Mesenchymal stem cell (in vitro differentiated cells and primary cell): ENCODE measurements at regions not wholly inside any gene's neighbourhood (a gene's known extent, or its start where the extent isn't known, plus 50 kb on each side); places are given as distances from the start of the nearest gene placed in this dataset.

Experiments
- DNase-seq: peaks from one replicate; pipeline ENCODE4 v3.0.0-alpha.2; 2013
- H2AFZ ChIP-seq: one replicate; pipeline ENCODE4 v1.6.1; 2013; ENCODE audit warnings: low read depth, mild to moderate bottlenecking, control low read depth, inconsistent platforms, low read length, moderate library complexity
- H2AK5ac ChIP-seq: 2 replicates; pipeline ENCODE4 v1.6.1; 2013; ENCODE audit warnings: low read length, moderate library complexity, mild to moderate bottlenecking, inconsistent platforms; ENCODE audit not compliant: severe bottlenecking
- H2BK120ac ChIP-seq: one replicate; pipeline ENCODE4 v1.6.1; 2013; ENCODE audit warnings: low read depth, mild to moderate bottlenecking, inconsistent platforms, low read length, moderate library complexity
- H2BK12ac ChIP-seq, 2 experiments: one replicate each; pipeline ENCODE4 v1.6.1; 2013; ENCODE audit warnings: inconsistent platforms in 2 of 2, low read length in 2 of 2, mild to moderate bottlenecking in 2 of 2, moderate library complexity in 2 of 2, control low read depth in 1 of 2
- H2BK15ac ChIP-seq: one replicate; pipeline ENCODE4 v1.6.1; 2013; ENCODE audit warnings: mild to moderate bottlenecking, low read depth, inconsistent platforms; ENCODE audit not compliant: poor library complexity, severe bottlenecking
- H2BK5ac ChIP-seq: 2 replicates; pipeline ENCODE4 v1.6.1; 2013; ENCODE audit warnings: low read depth, mild to moderate bottlenecking, low read length, control low read depth, inconsistent platforms; ENCODE audit not compliant: poor library complexity, severe bottlenecking
- H3K14ac ChIP-seq, 2 experiments: one replicate each; pipeline ENCODE4 v1.6.1; 2013; ENCODE audit warnings: inconsistent platforms in 2 of 2, low read length in 2 of 2, control low read depth in 1 of 2, mild to moderate bottlenecking in 1 of 2, moderate library complexity in 1 of 2
- H3K18ac ChIP-seq, 2 experiments: one replicate each; pipeline ENCODE4 v1.6.1; 2013; ENCODE audit warnings: inconsistent platforms in 2 of 2, low read length in 2 of 2, control low read depth in 1 of 2, low read depth in 1 of 2, mild to moderate bottlenecking in 1 of 2
- H3K23ac ChIP-seq, 2 experiments: one replicate each; pipeline ENCODE4 v1.6.1; 2013; ENCODE audit warnings: inconsistent platforms in 2 of 2, low read length in 2 of 2, mild to moderate bottlenecking in 2 of 2, moderate library complexity in 2 of 2, control low read depth in 1 of 2
- H3K27ac ChIP-seq: 2 replicates; pipeline ENCODE4 v1.5.1; 2013; ENCODE audit warnings: mild to moderate bottlenecking, moderate library complexity, low read length, control low read depth, inconsistent platforms; ENCODE audit not compliant: poor library complexity, severe bottlenecking
- H3K27me3 ChIP-seq, 2 experiments: 2 replicates each; pipeline versions ENCODE4 v1.6.1 to v1.7.0; 2013; ENCODE audit warnings: low read length in 2 of 2, mild to moderate bottlenecking in 2 of 2, moderate library complexity in 2 of 2, control low read depth in 1 of 2, inconsistent platforms in 1 of 2; ENCODE audit not compliant: control insufficient read depth in 1 of 2, insufficient read depth in 1 of 2
- H3K36me3 ChIP-seq, 2 experiments: 2 replicates each; pipeline versions ENCODE4 v1.6.1 to v1.7.0; 2013; ENCODE audit warnings: low read length in 2 of 2, control low read depth in 1 of 2, inconsistent platforms in 1 of 2, low read depth in 1 of 2, mild to moderate bottlenecking in 1 of 2; ENCODE audit not compliant: insufficient read depth in 2 of 2, control insufficient read depth in 1 of 2
- H3K4ac ChIP-seq, 2 experiments: one replicate each; pipeline ENCODE4 v1.6.1; 2013; ENCODE audit warnings: inconsistent platforms in 2 of 2, low read length in 2 of 2, mild to moderate bottlenecking in 2 of 2, moderate library complexity in 2 of 2, control low read depth in 1 of 2, low read depth in 1 of 2
- H3K4me1 ChIP-seq: 2 replicates; pipeline ENCODE4 v1.6.1; 2013; ENCODE audit warnings: low read depth, low read length, control low read depth; ENCODE audit not compliant: control insufficient read depth, insufficient read depth
- H3K4me2 ChIP-seq: 2 replicates; pipeline ENCODE4 v1.6.1; 2013; ENCODE audit warnings: low read length, mild to moderate bottlenecking, inconsistent platforms; ENCODE audit not compliant: poor library complexity, severe bottlenecking
- H3K4me3 ChIP-seq, 2 experiments: 2 replicates each; pipeline versions ENCODE4 v1.5.1 to v1.7.0; 2013; ENCODE audit warnings: low read length in 2 of 2, mild to moderate bottlenecking in 2 of 2, control low read depth in 1 of 2, low read depth in 1 of 2; ENCODE audit not compliant: insufficient read depth in 1 of 2
- H3K79me1 ChIP-seq: replicated peaks from 2 replicates; pipeline ENCODE4 v1.6.1; 2013; ENCODE audit warnings: mild to moderate bottlenecking, control low read depth, low read length, inconsistent platforms; ENCODE audit not compliant: poor library complexity, severe bottlenecking
- H3K9ac ChIP-seq: 2 replicates; pipeline ENCODE4 v1.7.0; 2013; ENCODE audit warnings: mild to moderate bottlenecking, low read length, moderate library complexity
- H3K9me3 ChIP-seq: 2 replicates; pipeline ENCODE4 v1.7.0; 2013; ENCODE audit warnings: mild to moderate bottlenecking, low read length; ENCODE audit not compliant: control insufficient read depth
- H4K8ac ChIP-seq: one replicate; pipeline ENCODE4 v1.6.1; 2013; ENCODE audit warnings: inconsistent platforms, mild to moderate bottlenecking, low read length, moderate library complexity
- H4K91ac ChIP-seq: one replicate; pipeline ENCODE4 v1.6.1; 2013; ENCODE audit warnings: mild to moderate bottlenecking, low read length, inconsistent platforms
- WGBS: methylation state at CpG from one replicate; pipeline ENCODE4 v1.1.7; 2013; ENCODE audit warnings: mixed read lengths; 5-methylcytosine and 5-hydroxymethylcytosine counted together

- no peak overlapping the region for H3K4ac ChIP-seq
- no peaks in the 10 kb centered on the region for H3K79me1 ChIP-seq
- no peak overlapping the region for H4K91ac ChIP-seq
- no peak overlapping the region for H3K9ac ChIP-seq
- no peak overlapping the region for H2AFZ ChIP-seq
- no peaks in the 10 kb centered on the region for H3K36me3 ChIP-seq
- H3K18ac ChIP-seq = no peak overlapping the region
- no peak overlapping the region for H2BK5ac ChIP-seq
- no peak overlapping the region for H2BK120ac ChIP-seq
- H3K4me1 ChIP-seq = no peaks in the 10 kb centered on the region
- no peak overlapping the region for H3K23ac ChIP-seq
- no peak overlapping the region for H2BK12ac ChIP-seq
- no peak overlapping the region for H2AK5ac ChIP-seq
- no peak overlapping the region for H4K8ac ChIP-seq
- no peak for DNase-seq
- no peak overlapping the region for H2BK15ac ChIP-seq
- H3K27ac ChIP-seq = no peak overlapping the region
- no peak overlapping the region for H3K14ac ChIP-seq
- H3K27me3 ChIP-seq = no peaks in the 10 kb centered on the region
- 95% methylated on average over 3 of the region's 5 CpGs for WGBS
- H3K4me3 ChIP-seq = no peak overlapping the region
- no peak overlapping the region for H3K4me2 ChIP-seq
- no peaks in the 10 kb centered on the region for H3K9me3 ChIP-seq
Observed at GRCh38 chr10:84039957-84040356, 99.4 kb upstream of the GHITM start.

GRCh38 chr10:84047258-84048010 is 91.9 kb upstream of the GHITM start:
- 74% methylated on average over 3 of the region's 3 CpGs for WGBS
- no peak overlapping the region for H3K4me2 ChIP-seq
- no peak for DNase-seq
- H3K79me1 ChIP-seq = no peaks in the 10 kb centered on the region
- no peak overlapping the region for H4K91ac ChIP-seq
- no peak overlapping the region for H2BK15ac ChIP-seq
- no peak overlapping the region for H3K4me3 ChIP-seq
- H3K23ac ChIP-seq = no peak overlapping the region
- no peak overlapping the region for H2AK5ac ChIP-seq
- H2AFZ ChIP-seq = no peak overlapping the region
- H2BK5ac ChIP-seq = no peak overlapping the region
- H2BK120ac ChIP-seq = no peak overlapping the region
- H3K18ac ChIP-seq = no peak overlapping the region
- no peak overlapping the region for H3K9ac ChIP-seq
- no peak overlapping the region for H2BK12ac ChIP-seq
- no peaks in the 10 kb centered on the region for H3K36me3 ChIP-seq
- H3K4ac ChIP-seq = no peak overlapping the region
- no peak overlapping the region for H3K14ac ChIP-seq
- no peak overlapping the region for H3K27ac ChIP-seq
- no peaks in the 10 kb centered on the region for H3K4me1 ChIP-seq
- H3K27me3 ChIP-seq = no peaks in the 10 kb centered on the region
- H3K9me3 ChIP-seq = peaks cover 12% of the 10 kb centered on the region
- H4K8ac ChIP-seq = no peak overlapping the region

DNA sequence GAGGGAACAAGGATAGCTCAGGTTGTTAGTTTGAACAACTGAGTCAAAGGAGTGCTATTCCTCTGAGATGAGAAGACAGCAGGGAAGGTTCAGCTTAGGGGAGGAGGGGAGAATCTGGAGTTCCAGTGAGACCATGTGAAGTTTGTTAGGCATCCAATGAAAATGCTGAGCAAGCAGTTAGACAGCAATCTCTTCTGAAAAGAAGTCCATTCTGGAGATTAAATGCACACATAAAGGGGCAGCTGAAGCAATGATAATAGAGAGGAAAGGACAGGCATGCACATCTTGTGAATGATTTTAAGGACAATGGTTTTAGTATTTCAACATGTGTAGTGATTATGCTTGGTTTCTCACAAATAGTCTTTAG is 89.7 kb upstream of the GHITM start:
- Histone ChIP-seq H2BK120ac (no peak overlapping the region), H3K23ac (no peak overlapping the region), H4K8ac (no peak overlapping the region), H2AK5ac (no peak overlapping the region), H3K9me3 (peaks cover 12% of the 10 kb centered on the region), H3K4me3 (peak overlapping the region in 1 of 2 experiments; percentile 18), H3K18ac (no peak overlapping the region), H2BK5ac (no peak overlapping the region), H3K4ac (no peak overlapping the region), H3K27me3 (no peaks in the 10 kb centered on the region), H3K79me1 (no peaks in the 10 kb centered on the region), H3K14ac (no peak overlapping the region), H4K91ac (no peak overlapping the region), H3K36me3 (no peaks in the 10 kb centered on the region), H3K9ac (no peak overlapping the region), H2BK12ac (no peak overlapping the region), H2AFZ (no peak overlapping the region), H3K4me2 (no peak overlapping the region), H3K4me1 (no peaks in the 10 kb centered on the region), H3K27ac (no peak overlapping the region), H2BK15ac (no peak overlapping the region)
- DNase-seq = no peak

- Histone ChIP-seq H3K23ac (no peak overlapping the region), H2BK120ac (no peak overlapping the region), H3K9me3 (peaks cover 12% of the 10 kb centered on the region), H3K4ac (no peak overlapping the region), H3K79me1 (no peaks in the 10 kb centered on the region), H3K14ac (no peak overlapping the region), H3K4me1 (no peaks in the 10 kb centered on the region), H4K91ac (no peak overlapping the region), H3K9ac (no peak overlapping the region), H2AK5ac (no peak overlapping the region), H4K8ac (no peak overlapping the region), H3K27me3 (peaks cover 0 to 4% of the 10 kb centered on the region in 2 experiments), H2BK15ac (no peak overlapping the region), H2AFZ (no peak overlapping the region), H3K18ac (no peak overlapping the region), H2BK5ac (no peak overlapping the region), H3K36me3 (no peaks in the 10 kb centered on the region), H3K4me3 (no peak overlapping the region), H2BK12ac (no peak overlapping the region), H3K27ac (no peak overlapping the region), H3K4me2 (no peak overlapping the region)
- WGBS = 87% methylated on average over 5 of the region's 5 CpGs
- no peak for DNase-seq
Observed at GRCh38 chr10:84053626-84054025, 85.7 kb upstream of the GHITM start.
